ENCODE measurements at regions not wholly inside any gene's neighbourhood (a gene's known extent, or its start where the extent isn't known, plus 50 kb on each side); places are given as distances from the start of the nearest gene placed in this dataset.
"Not testable (repeated sequence)": the region's sequence is repeated elsewhere in the genome, so short reads cannot be mapped to it uniquely, and the experiment has no call there.

GRCh38 chr22:16911340-16911739, 86.1 kb upstream of the XKR3 start:
- ATAC-seq (ENCODE audit: insufficient number of reproducible peaks, low FRiP score, low read depth); H3K27me3 ChIP-seq (replicated peaks; ENCODE audit: insufficient read depth); H3K4me1 ChIP-seq (ENCODE audit: control insufficient read depth in 1 of 2, low read depth in 2 of 2); H3K27ac ChIP-seq; H3K9me3 ChIP-seq; H3K4me3 ChIP-seq; DNase-seq (ENCODE audit: low spot score); H3K36me3 ChIP-seq: not testable (repeated sequence)

DNA sequence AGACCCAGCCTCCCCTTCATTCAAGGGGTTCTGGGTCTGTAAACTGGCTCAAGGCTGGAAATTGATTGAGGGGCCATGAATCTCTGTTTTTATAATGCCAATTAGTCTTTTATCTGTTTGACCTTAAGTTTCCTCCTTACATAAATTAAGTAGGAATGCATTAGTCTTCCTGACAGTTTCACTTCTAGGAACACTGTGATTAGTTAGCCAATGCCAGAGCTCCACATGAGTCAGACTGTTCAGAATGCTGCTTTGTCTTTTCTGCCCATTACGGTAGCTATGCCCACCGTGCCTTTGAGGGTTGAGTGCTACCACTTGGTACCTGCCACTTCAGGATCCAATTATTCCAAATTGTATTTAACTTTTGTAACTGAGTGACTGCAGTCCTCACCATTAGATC, 76.8 kb upstream of the XKR3 start:
- H3K9me3 ChIP-seq; DNase-seq (ENCODE audit: low spot score); H3K27me3 ChIP-seq (replicated peaks; ENCODE audit: insufficient read depth); H3K27ac ChIP-seq; H3K4me1 ChIP-seq (ENCODE audit: control insufficient read depth in 1 of 2, low read depth in 2 of 2); H3K4me3 ChIP-seq; ATAC-seq (ENCODE audit: insufficient number of reproducible peaks, low FRiP score, low read depth); H3K36me3 ChIP-seq: not testable (repeated sequence)

- ATAC-seq (ENCODE audit: insufficient number of reproducible peaks, low FRiP score, low read depth); H3K27ac ChIP-seq: not testable (repeated sequence)
Measured at GRCh38 chr22:16901579-16901978, 76.4 kb upstream of the XKR3 start.

DNA sequence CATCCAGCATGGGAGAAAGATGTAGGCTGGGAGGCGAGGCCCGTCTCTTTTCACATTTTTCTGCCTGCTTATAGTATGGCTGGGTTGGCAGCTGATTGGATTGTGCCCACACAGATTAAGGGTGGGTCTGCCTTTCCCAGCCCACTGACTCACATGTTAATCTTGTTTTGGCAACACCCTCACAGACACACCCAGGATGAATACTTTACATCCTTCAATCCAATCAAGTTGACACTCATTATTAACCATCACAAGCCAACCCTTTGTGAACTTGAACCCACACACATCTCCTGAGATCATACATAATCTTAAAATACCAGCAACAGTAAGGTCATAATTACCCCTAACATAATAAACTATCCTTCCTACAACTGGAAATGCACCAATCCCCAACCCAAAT, 74.1 kb upstream of the XKR3 start:
- not testable (repeated sequence) for H3K9me3 ChIP-seq; DNase-seq (ENCODE audit: low spot score); ATAC-seq (ENCODE audit: insufficient number of reproducible peaks, low FRiP score, low read depth); H3K36me3 ChIP-seq; H3K27ac ChIP-seq; H3K4me3 ChIP-seq; H3K4me1 ChIP-seq (ENCODE audit: control insufficient read depth in 1 of 2, low read depth in 2 of 2); H3K27me3 ChIP-seq (replicated peaks; ENCODE audit: insufficient read depth)

More at GRCh38 chr22:16901579-16901978, 76.4 kb upstream of the XKR3 start:
- H3K4me1 ChIP-seq (ENCODE audit: control insufficient read depth in 1 of 2, low read depth in 2 of 2); H3K9me3 ChIP-seq; H3K4me3 ChIP-seq; H3K36me3 ChIP-seq; H3K27me3 ChIP-seq (replicated peaks; ENCODE audit: insufficient read depth); DNase-seq (ENCODE audit: low spot score): not testable (repeated sequence)

DNA sequence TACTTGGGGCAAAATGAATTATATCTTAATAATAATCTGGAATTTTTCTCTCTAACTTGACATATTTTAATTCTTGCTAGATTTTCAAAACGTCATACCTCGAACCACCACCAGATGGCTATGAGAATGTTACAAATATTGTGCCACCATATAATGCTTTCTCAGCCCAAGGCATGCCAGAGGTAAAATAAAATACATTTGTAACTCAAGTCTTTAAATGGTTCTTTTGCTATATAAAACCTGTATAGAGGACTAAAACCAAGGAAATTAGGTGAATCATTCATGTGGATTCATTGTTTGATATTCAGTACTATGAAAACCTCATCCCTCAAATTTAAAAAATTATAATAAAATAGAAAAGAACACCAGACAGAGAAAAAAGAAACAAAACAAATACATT, 72.2 kb upstream of the XKR3 start:
- not testable (repeated sequence) for H3K4me3 ChIP-seq; H3K4me1 ChIP-seq (ENCODE audit: control insufficient read depth in 1 of 2, low read depth in 2 of 2); H3K27me3 ChIP-seq (replicated peaks; ENCODE audit: insufficient read depth); H3K27ac ChIP-seq; H3K9me3 ChIP-seq; ATAC-seq (ENCODE audit: insufficient number of reproducible peaks, low FRiP score, low read depth); H3K36me3 ChIP-seq; DNase-seq (ENCODE audit: low spot score)

- H3K4me1 ChIP-seq (ENCODE audit: control insufficient read depth in 1 of 2, low read depth in 2 of 2); H3K9me3 ChIP-seq; H3K36me3 ChIP-seq; H3K27me3 ChIP-seq (replicated peaks; ENCODE audit: insufficient read depth); ATAC-seq (ENCODE audit: insufficient number of reproducible peaks, low FRiP score, low read depth); H3K27ac ChIP-seq; DNase-seq (ENCODE audit: low spot score); H3K4me3 ChIP-seq: not testable (repeated sequence)
- TF ChIP-seq CTCF (IDR thresholded peaks at IDR 0.05) = peak; percentile 46
Measured at GRCh38 chr22:16891892-16892291, 66.7 kb upstream of the XKR3 start.

DNA sequence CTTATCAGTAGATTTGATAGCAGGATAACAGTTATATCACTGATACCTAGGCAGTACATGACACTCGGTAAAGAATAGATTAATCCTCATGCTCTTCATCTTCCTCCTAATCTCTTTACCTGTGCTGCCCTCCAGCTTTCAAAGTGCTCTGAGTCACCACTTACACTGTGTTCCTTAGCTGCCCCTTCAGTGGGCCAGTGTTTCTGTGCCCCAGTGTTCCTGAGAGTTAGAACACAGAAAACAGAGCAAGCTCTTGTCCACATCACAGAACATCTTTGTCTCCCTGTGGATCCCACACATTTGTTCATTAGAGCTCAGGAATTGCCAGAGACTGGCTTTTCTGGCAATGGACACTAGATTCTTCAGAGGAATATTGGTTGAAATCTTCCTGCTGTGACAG, 51.1 kb upstream of the XKR3 start:
- H3K9me3 ChIP-seq; DNase-seq (ENCODE audit: low spot score); ATAC-seq (ENCODE audit: insufficient number of reproducible peaks, low FRiP score, low read depth): not testable (repeated sequence)

More for the DNA sequence above, 51.1 kb upstream of the XKR3 start:
- H3K4me1 ChIP-seq (ENCODE audit: control insufficient read depth in 1 of 2, low read depth in 2 of 2); H3K36me3 ChIP-seq; H3K27me3 ChIP-seq (replicated peaks; ENCODE audit: insufficient read depth); H3K27ac ChIP-seq; H3K4me3 ChIP-seq: not testable (repeated sequence)
